Hepatocyte (in vitro differentiated cells): ENCODE measurements at regions not wholly inside any gene's neighbourhood (a gene's known extent, or its start where the extent isn't known, plus 50 kb on each side); places are given as distances from the start of the nearest gene placed in this dataset.

Experiments used
- CTCF ChIP-seq: fragments of 200-600 bp; sonication (generic); IDR thresholded peaks from 2 replicates; pipeline ENCODE4 v1.5.1; 2016; ENCODE audit warnings: antibody characterized with exemption, mild to moderate bottlenecking; ENCODE audit not compliant: poor library complexity
- EZH2 ChIP-seq: fragments of 200-600 bp; sonication (generic); IDR thresholded peaks from 2 replicates; pipeline ENCODE4 v1.6.1; 2016; ENCODE audit warnings: antibody characterized with exemption, mild to moderate bottlenecking, borderline replicate concordance
- EZH2phosphoT487 ChIP-seq: fragments of 200-600 bp; sonication (generic); IDR thresholded peaks from one replicate; pipeline ENCODE4 v1.6.1; 2018; ENCODE audit warnings: antibody characterized with exemption, mild to moderate bottlenecking, low read depth, moderate library complexity; ENCODE audit not compliant: unreplicated experiment, severe bottlenecking

GRCh38 chr3:182245059-182245458 is 533.3 kb downstream of the SOX2 start:
- TF ChIP-seq CTCF (no peak), EZH2 (no peak), EZH2phosphoT487 (no peak)
